ENCODE measurements at regions not wholly inside any gene's neighbourhood (a gene's known extent, or its start where the extent isn't known, plus 50 kb on each side); places are given as distances from the start of the nearest gene placed in this dataset.

DNA sequence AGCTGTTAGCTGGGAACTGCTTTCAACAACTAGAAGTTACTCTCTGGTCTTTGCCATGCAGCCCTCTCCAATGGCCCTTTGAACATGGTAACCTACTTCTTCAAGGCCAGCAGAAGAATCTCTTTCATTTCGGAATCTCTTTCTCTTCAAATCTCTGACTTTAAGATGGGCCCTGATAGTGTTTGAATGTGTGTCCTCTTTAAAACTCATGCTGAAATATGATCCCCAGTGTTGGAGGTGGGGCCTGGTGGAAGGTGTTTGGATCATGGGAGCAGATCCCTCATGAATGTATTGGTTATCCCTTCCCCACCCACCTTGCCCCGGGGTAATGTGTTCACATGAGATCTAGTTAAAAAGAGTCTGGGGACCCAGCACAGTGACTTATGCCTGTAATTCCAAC is 54.5 kb upstream of the SOX13 start:
- Histone ChIP-seq H3K4me3 (ENCODE audit: low read length) (no peak overlapping the region), H3K4me1 (ENCODE audit: low read length) (no peaks in the 10 kb centered on the region), H2AFZ (ENCODE audit: low read length) (no peak overlapping the region), H3K9me2 (replicated peaks; ENCODE audit: insufficient read depth, low read length) (no peaks in the 10 kb centered on the region), H3K79me2 (ENCODE audit: low read length) (no peaks in the 10 kb centered on the region), H3K27ac (ENCODE audit: low read length) (no peak overlapping the region), H3K4me2 (ENCODE audit: low read depth, low read length, poor library complexity, severe bottlenecking) (no peak overlapping the region), H4K20me1 (ENCODE audit: insufficient read depth, low read depth, low read length) (no peaks in the 10 kb centered on the region), H3K9ac (ENCODE audit: low read length) (no peak overlapping the region), H3K9me3 (ENCODE audit: low read length) (no peaks in the 10 kb centered on the region), H3K27me3 (ENCODE audit: low read length) (no peaks in the 10 kb centered on the region), H3K36me3 (ENCODE audit: insufficient read depth, low read length) (no peaks in the 10 kb centered on the region)
- no peak for DNase-seq
